ENCODE measurements at regions not wholly inside any gene's neighbourhood (a gene's known extent, or its start where the extent isn't known, plus 50 kb on each side); places are given as distances from the start of the nearest gene placed in this dataset.

DNA sequence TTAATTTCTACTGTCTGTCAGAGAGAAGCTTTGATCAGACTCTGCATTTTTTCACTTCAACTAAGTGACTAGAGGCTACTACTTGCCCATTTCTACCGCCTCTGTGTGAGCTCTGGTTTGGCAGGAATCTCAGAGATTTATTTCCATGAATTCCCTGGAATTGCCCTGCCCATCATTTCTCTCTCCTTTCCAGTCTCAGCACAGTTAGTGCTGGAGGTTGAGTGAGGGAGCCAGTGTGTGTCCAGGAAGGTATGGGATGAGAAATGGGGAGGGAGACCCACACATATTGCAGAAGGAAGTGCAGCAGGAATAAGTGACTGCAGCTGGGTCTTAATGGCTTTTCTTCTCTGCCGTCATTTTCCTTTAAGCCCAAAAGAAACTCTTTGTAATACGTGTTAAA is 443.1 kb upstream of the ZNF462 start:
- DNase-seq: no peak
- no peaks in the 10 kb centered on the region for H3K9me3 ChIP-seq
- in situ Hi-C loops (cut with MboI; ENCODE audit: low pct_ligation_motif_present in 1 of 4, low pct_unique_long_range_greater_than_20kb in 1 of 4, low sequenced_read_pairs in 3 of 4) (no loop called here), intact Hi-C loops (cut with DNase I; ENCODE audit: low total_unique reads) (no loop called here)
- H3K27ac ChIP-seq: no peak overlapping the region
- H3K36me3 ChIP-seq: no peaks in the 10 kb centered on the region
- no peak overlapping the region for H3K4me3 ChIP-seq
- 54 to 65% methylated on average over 2 to 3 of the region's 3 CpGs for WGBS, 2 donors (ENCODE audit: low coverage in 1 of 2)
- H3K27me3 ChIP-seq: no peaks in the 10 kb centered on the region
- no peak for TF ChIP-seq POLR2AphosphoS5 (IDR thresholded peaks at IDR 0.05)
- TF ChIP-seq EP300 (IDR thresholded peaks at IDR 0.05; ENCODE audit: low read depth): no peak
- TF ChIP-seq POLR2A (IDR thresholded peaks at IDR 0.05): no peak
- TF ChIP-seq, protein P1, sequence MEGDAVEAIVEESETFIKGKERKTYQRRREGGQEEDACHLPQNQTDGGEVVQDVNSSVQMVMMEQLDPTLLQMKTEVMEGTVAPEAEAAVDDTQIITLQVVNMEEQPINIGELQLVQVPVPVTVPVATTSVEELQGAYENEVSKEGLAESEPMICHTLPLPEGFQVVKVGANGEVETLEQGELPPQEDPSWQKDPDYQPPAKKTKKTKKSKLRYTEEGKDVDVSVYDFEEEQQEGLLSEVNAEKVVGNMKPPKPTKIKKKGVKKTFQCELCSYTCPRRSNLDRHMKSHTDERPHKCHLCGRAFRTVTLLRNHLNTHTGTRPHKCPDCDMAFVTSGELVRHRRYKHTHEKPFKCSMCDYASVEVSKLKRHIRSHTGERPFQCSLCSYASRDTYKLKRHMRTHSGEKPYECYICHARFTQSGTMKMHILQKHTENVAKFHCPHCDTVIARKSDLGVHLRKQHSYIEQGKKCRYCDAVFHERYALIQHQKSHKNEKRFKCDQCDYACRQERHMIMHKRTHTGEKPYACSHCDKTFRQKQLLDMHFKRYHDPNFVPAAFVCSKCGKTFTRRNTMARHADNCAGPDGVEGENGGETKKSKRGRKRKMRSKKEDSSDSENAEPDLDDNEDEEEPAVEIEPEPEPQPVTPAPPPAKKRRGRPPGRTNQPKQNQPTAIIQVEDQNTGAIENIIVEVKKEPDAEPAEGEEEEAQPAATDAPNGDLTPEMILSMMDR (IDR thresholded peaks at IDR 0.05): no peak
- H3K4me1 ChIP-seq: no peaks in the 10 kb centered on the region

DNA sequence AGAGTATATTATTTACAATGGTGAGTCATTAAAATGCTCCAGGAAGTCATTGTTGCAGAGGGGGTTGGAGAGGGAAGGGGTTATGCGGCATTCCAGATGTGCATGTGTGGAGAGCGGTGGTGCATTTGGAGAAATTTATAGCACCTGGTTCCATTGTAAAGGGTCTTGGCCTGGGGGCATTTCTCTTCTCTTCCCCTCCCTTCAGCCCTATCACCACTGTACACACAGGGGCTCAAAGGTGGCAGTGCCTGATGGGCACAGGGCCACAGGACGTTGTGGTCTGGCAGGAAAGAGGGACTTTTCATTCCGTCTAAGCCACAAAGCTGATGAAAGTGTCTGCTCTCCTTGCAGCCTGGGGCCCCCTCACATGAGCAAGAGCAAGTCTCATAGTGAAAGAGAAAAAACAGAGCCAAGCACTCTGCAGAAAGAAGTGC is 442.4 kb upstream of the ZNF462 start:
- no peaks in the 10 kb centered on the region for H3K9me3 ChIP-seq
- no peaks in the 10 kb centered on the region for H3K36me3 ChIP-seq
- 55 to 79% methylated on average over 2 to 4 of the region's 4 CpGs for WGBS, 2 donors (ENCODE audit: low coverage in 1 of 2)
- in situ Hi-C loops (cut with MboI; ENCODE audit: low pct_ligation_motif_present in 1 of 4, low pct_unique_long_range_greater_than_20kb in 1 of 4, low sequenced_read_pairs in 3 of 4) (no loop called here), intact Hi-C loops (cut with DNase I; ENCODE audit: low total_unique reads) (no loop called here)
- no peaks in the 10 kb centered on the region for H3K4me1 ChIP-seq
- DNase-seq: no peak
- H3K4me3 ChIP-seq: no peak overlapping the region
- TF ChIP-seq EP300 (IDR thresholded peaks at IDR 0.05; ENCODE audit: low read depth) (no peak), POLR2AphosphoS5 (IDR thresholded peaks at IDR 0.05) (no peak), POLR2A (IDR thresholded peaks at IDR 0.05) (no peak)
- TF ChIP-seq, protein P1 (IDR thresholded peaks at IDR 0.05): no peak
- H3K27ac ChIP-seq: no peak overlapping the region
- no peaks in the 10 kb centered on the region for H3K27me3 ChIP-seq

DNA sequence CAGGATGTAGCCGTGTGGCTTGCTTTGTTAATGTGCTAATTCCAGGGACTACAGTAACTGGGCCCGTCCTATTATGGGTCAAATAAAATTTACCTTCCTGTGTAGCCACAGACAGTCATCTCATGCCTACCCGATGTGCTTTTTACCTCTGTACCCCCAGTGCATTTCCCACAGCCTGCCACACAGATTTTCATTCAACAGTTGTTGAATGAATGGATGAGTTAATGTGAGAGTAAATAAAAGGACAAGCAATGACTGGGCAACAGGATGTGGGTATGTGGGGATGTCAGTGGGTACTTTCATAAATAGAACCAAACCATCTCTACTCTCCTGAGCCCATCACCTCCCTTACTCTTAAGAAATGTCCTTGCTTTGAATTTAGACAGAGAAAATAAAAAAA is 441.2 kb upstream of the ZNF462 start:
- no peak overlapping the region for H3K4me3 ChIP-seq
- no peak for DNase-seq
- TF ChIP-seq, protein P1 (IDR thresholded peaks at IDR 0.05): no peak
- no peak for TF ChIP-seq POLR2A (IDR thresholded peaks at IDR 0.05)
- TF ChIP-seq EP300 (IDR thresholded peaks at IDR 0.05; ENCODE audit: low read depth): no peak
- no peak for TF ChIP-seq POLR2AphosphoS5 (IDR thresholded peaks at IDR 0.05)
- no peaks in the 10 kb centered on the region for H3K36me3 ChIP-seq
- intact Hi-C loops (cut with DNase I; ENCODE audit: low total_unique reads) (no loop called here), in situ Hi-C loops (cut with MboI; ENCODE audit: low pct_ligation_motif_present in 1 of 4, low pct_unique_long_range_greater_than_20kb in 1 of 4, low sequenced_read_pairs in 3 of 4) (no loop called here)
- whole genome bisulfite sequencing, 2 donors (ENCODE audit: low coverage in 1 of 2): 67 to 80% methylated on average over 1 to 3 of the region's 3 CpGs
- no peaks in the 10 kb centered on the region for H3K4me1 ChIP-seq
- no peak overlapping the region for H3K27ac ChIP-seq
- H3K27me3 ChIP-seq: no peaks in the 10 kb centered on the region
- no peaks in the 10 kb centered on the region for H3K9me3 ChIP-seq

DNA sequence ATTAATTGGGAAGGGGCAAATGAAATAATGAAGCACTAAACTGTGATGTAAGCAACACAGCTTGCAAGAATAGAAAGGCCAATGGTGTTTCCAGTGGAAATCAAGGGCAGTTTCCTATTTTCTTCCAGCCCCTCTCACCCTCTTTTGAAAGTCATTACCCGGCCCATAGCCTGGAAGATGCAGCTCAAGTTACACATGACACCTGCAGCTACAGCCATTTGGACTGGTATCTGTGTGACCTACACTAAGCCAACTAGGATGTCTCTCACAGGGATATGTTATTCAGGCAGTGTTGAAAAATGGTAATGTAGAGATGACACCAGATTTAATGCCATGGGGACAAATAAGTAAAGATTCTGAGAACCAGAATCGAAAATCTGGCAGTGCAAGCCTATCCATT is 439.4 kb upstream of the ZNF462 start:
- TF ChIP-seq, protein P1 (IDR thresholded peaks at IDR 0.05): no peak
- TF ChIP-seq EP300 (IDR thresholded peaks at IDR 0.05; ENCODE audit: low read depth) (no peak), POLR2A (IDR thresholded peaks at IDR 0.05) (no peak), POLR2AphosphoS5 (IDR thresholded peaks at IDR 0.05) (no peak)
- no peaks in the 10 kb centered on the region for H3K4me1 ChIP-seq
- in situ Hi-C loops (cut with MboI; ENCODE audit: low pct_ligation_motif_present in 1 of 4, low pct_unique_long_range_greater_than_20kb in 1 of 4, low sequenced_read_pairs in 3 of 4): no loop called here
- intact Hi-C loops (cut with DNase I; ENCODE audit: low total_unique reads): no loop called here
- no peaks in the 10 kb centered on the region for H3K9me3 ChIP-seq
- 73 to 79% methylated on average over 2 of the region's 2 CpGs for WGBS, 2 donors (ENCODE audit: low coverage in 1 of 2)
- no peaks in the 10 kb centered on the region for H3K36me3 ChIP-seq
- no peaks in the 10 kb centered on the region for H3K27me3 ChIP-seq
- no peak overlapping the region for H3K4me3 ChIP-seq
- H3K27ac ChIP-seq: no peak overlapping the region
- no peak for DNase-seq
